GM12878 (cell line): ENCODE measurements at regions not wholly inside any gene's neighbourhood (a gene's known extent, or its start where the extent isn't known, plus 50 kb on each side); places are given as distances from the start of the nearest gene placed in this dataset.

Experiments used
- ATAC-seq: fragments of 200-7000 bp; cut with Tn5 transposase; 3 replicates; pipeline ENCODE4 v1.9.1; 2020; ENCODE audit warnings: mild to moderate bottlenecking, moderate library complexity
- BruUV-seq: library from RNA; stranded (reverse); fragments of 400-500 nt; replicated peaks from 2 replicates; lab custom pipeline; 2021; lab: Mats Ljungman, UMichigan
- CTCF ChIA-PET: fragments of 300-600 bp; sonication (Branson Sonifier 250); formaldehyde crosslinking; extraction: SDS; loops from one replicate; lab custom pipeline; 2021; ENCODE audit warnings: inconsistent platforms; lab: Yijun Ruan, JAX
- POLR2A ChIA-PET: fragments of 350-600 bp; formaldehyde crosslinking; extraction: SDS; loops from one replicate; lab custom pipeline; 2021; ENCODE audit warnings: inconsistent platforms; lab: Charles Lee
- RAD21 ChIA-PET: fragments of 300-600 bp; sonication (Branson Sonifier 250); formaldehyde crosslinking; loops from one replicate; lab custom pipeline; 2023; ENCODE audit warnings: antibody characterized with exemption; ENCODE audit not compliant: unreplicated experiment; lab: Charles Lee
- SMC1A ChIA-PET: fragments of 300-600 bp; sonication (Branson Sonifier 250); formaldehyde crosslinking; loops from one replicate; lab custom pipeline; 2023; ENCODE audit not compliant: unreplicated experiment, uncharacterized antibody; lab: Charles Lee
- DNase-seq: peaks from one replicate; pipeline ENCODE4 v3.0.0-alpha.2; 2011; ENCODE audit warnings: low read depth, low spot score
- FAIRE-seq: peaks from 3 replicates; lab custom pipeline; 2011; peaks lifted over from hg19 to GRCh38; lab: Jason Lieb, UNC
- H2AFZ ChIP-seq: 2 replicates; pipeline ENCODE4 v1.6.0; 2011; ENCODE audit warnings: low read depth, low read length, control low read depth; ENCODE audit not compliant: control insufficient read depth
- H3K27ac ChIP-seq: 2 replicates; pipeline ENCODE4 v1.5.1; 2011; ENCODE audit warnings: control low read depth; ENCODE audit not compliant: control insufficient read depth, insufficient read depth
- H3K27me3 ChIP-seq, 2 experiments: replicated peaks in 1 of 2; 2 replicates each; pipeline versions ENCODE4 v1.6.0 to v1.6.1; 2011; ENCODE audit warnings: low read length in 1 of 2; ENCODE audit not compliant: control insufficient read depth in 2 of 2, insufficient read depth in 2 of 2
- H3K36me3 ChIP-seq, 2 experiments: 2 replicates each; pipeline ENCODE4 v1.5.1; 2011; ENCODE audit warnings: low read length in 1 of 2; ENCODE audit not compliant: control insufficient read depth in 2 of 2, insufficient read depth in 2 of 2
- H3K4me1 ChIP-seq: 2 replicates; pipeline ENCODE4 v1.6.1; 2011; ENCODE audit warnings: mild to moderate bottlenecking, low read length, moderate library complexity, mixed read lengths; ENCODE audit not compliant: control insufficient read depth, insufficient read depth
- H3K4me2 ChIP-seq: 2 replicates; pipeline ENCODE4 v1.6.0; 2011; ENCODE audit warnings: control low read depth; ENCODE audit not compliant: control insufficient read depth, insufficient read depth
- H3K4me3 ChIP-seq: fragments of 200-600 bp; sonication (generic); 2 replicates; pipeline ENCODE4 v1.5.1; 2016
- H3K79me2 ChIP-seq: 2 replicates; pipeline ENCODE4 v1.6.0; 2011; ENCODE audit warnings: low read length; ENCODE audit not compliant: control insufficient read depth, insufficient read depth
- H3K9ac ChIP-seq: 2 replicates; pipeline ENCODE4 v1.8.0; 2011; ENCODE audit warnings: low read length, control low read depth, mixed read lengths; ENCODE audit not compliant: control insufficient read depth, insufficient read depth
- H3K9me3 ChIP-seq: replicated peaks from 3 replicates; pipeline ENCODE4 v1.5.1; 2011; ENCODE audit warnings: mild to moderate bottlenecking, low read length; ENCODE audit not compliant: control insufficient read depth, insufficient read depth
- H4K20me1 ChIP-seq: 2 replicates; pipeline ENCODE4 v1.6.0; 2011; ENCODE audit not compliant: control insufficient read depth, insufficient read depth
- BRCA1 ChIP-seq: IDR thresholded peaks from 2 replicates; pipeline ENCODE4 v1.6.1; 2011; ENCODE audit warnings: low read depth, low read length, improper control_type of control experiment
- DPF2 ChIP-seq: fragments of 450-650 bp; IDR thresholded peaks from 2 replicates; pipeline ENCODE4 v1.6.1; 2017; ENCODE audit warnings: mild to moderate bottlenecking
- ESRRA ChIP-seq: IDR thresholded peaks from 2 replicates; pipeline ENCODE4 v1.6.1; 2012; ENCODE audit warnings: mild to moderate bottlenecking, low read length, improper control_type of control experiment
- IKZF1 ChIP-seq: fragments of 450-650 bp; conservative IDR thresholded peaks from 2 replicates; pipeline ENCODE4 v1.6.1; 2017; ENCODE audit warnings: antibody characterized with exemption, mild to moderate bottlenecking
- MTA2 ChIP-seq: fragments of 450-650 bp; IDR thresholded peaks from 2 replicates; pipeline ENCODE4 v1.6.1; 2016; ENCODE audit warnings: low read depth, mild to moderate bottlenecking, moderate library complexity
- MYB ChIP-seq: fragments of 150-350 bp; IDR thresholded peaks from 2 replicates; pipeline ENCODE4 v1.6.1; 2014; ENCODE audit warnings: mild to moderate bottlenecking, low read depth, low read length, borderline replicate concordance
- NRF1 ChIP-seq: conservative IDR thresholded peaks from 2 replicates; pipeline ENCODE4 v1.6.1; 2011; ENCODE audit warnings: mild to moderate bottlenecking, low read depth, low read length, improper control_type of control experiment
- RFX5 ChIP-seq: IDR thresholded peaks from 2 replicates; pipeline ENCODE4 v1.6.1; 2011; ENCODE audit warnings: low read depth, low read length, improper control_type of control experiment
- SKIL ChIP-seq: fragments of 450-650 bp; IDR thresholded peaks from 2 replicates; pipeline ENCODE4 v1.6.1; 2017; ENCODE audit warnings: mild to moderate bottlenecking, low read depth, inconsistent platforms; ENCODE audit not compliant: poor library complexity, severe bottlenecking
- STAT1 ChIP-seq: fragments of 450-650 bp; conservative IDR thresholded peaks from 2 replicates; pipeline ENCODE4 v1.6.1; 2014; ENCODE audit warnings: antibody characterized with exemption, mild to moderate bottlenecking
- WGBS: methylation state at CpG from one replicate; pipeline ENCODE4 v1.1.6; 2016; ENCODE audit warnings: low lambda C conversion rate; ENCODE audit not compliant: insufficient replicate concordance, insufficient coverage; ENCODE audit errors: missing lambda C conversion rate; 5-methylcytosine and 5-hydroxymethylcytosine counted together
- in situ Hi-C: fragments of 300-500 bp; cut with MboI; formaldehyde crosslinking; loops from 9 replicates; pipeline ENCODE4 v1.14.3; 2018; ENCODE audit warnings: mixed read lengths
- intact Hi-C: fragments of 100-400 bp; cut with micrococcal nuclease; formaldehyde crosslinking; loops from one replicate; pipeline ENCODE4 v1.14.2; 2022; ENCODE audit not compliant: unreplicated experiment
- TF ChIP-seq, protein P1 (sequence below): fragments of 450-650 bp; IDR thresholded peaks from 2 replicates; pipeline ENCODE4 v1.6.1; 2017; ENCODE audit warnings: mild to moderate bottlenecking, moderate library complexity
- TF ChIP-seq, protein P2 (sequence below): fragments of 450-650 bp; IDR thresholded peaks from 2 replicates; pipeline ENCODE4 v1.6.1; 2017; ENCODE audit warnings: mild to moderate bottlenecking, moderate library complexity

DNA sequence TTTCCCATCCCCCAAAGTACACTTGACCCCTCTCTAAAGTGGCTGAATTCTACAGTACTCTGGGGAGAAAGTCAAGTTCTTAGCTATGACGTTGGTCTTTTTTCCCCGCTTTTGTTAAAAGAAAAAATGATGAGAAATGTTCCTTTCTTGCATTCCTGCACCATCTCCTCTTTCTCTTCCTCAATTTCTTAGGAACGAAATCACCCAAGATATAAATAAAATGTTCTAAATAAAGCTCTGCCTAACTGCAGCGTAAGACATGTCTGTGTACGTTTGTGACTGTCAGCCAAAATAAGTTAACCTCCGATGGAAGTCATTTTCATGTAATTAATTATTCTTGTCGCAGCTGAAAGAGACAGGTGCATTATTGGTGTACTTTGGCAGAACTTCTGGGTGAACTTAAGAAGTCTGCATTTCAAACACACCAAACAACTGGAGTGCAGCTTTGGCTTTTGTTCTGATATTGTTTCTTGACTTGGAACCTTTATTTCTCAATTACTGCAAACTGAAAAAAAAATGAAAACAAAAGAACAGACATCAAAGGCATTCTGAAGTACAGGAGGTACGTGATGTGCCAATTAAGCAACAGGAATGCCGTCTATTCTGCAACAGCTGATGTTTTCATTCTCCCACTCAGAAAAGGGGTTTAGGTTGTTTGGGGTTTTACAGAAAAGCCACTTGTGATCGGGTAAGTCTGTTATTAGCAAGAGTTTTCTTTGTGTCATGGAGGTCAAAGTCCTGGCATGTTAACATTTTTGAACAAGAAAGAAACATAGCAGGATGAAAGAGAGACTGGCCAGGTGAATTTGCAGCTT lies 82.4 kb upstream of the SDK1 start (continued):
- TF ChIP-seq SKIL (no peak), MYB (no peak), BRCA1 (no peak), IKZF1 (no peak), NRF1 (no peak), RFX5 (no peak), ESRRA (no peak), MTA2 (no peak)

- Histone ChIP-seq H4K20me1 (no peaks in the 10 kb centered on the region), H3K27ac (no peak overlapping the region), H3K4me3 (no peak overlapping the region), H3K9me3 (no peaks in the 10 kb centered on the region), H3K9ac (no peak overlapping the region), H3K36me3 (no peaks in the 10 kb centered on the region), H2AFZ (no peak overlapping the region), H3K79me2 (no peaks in the 10 kb centered on the region), H3K4me2 (no peak overlapping the region), H3K27me3 (no peaks in the 10 kb centered on the region), H3K4me1 (no peaks in the 10 kb centered on the region)
- in situ Hi-C loops (no loop called here), intact Hi-C loops (no loop called here)
- ATAC-seq (no peak), DNase-seq (no peak), FAIRE-seq (no peak)
- WGBS = 28% methylated on average over 7 of the region's 7 CpGs
- SMC1A ChIA-PET = interaction anchor here (0.6 kb wide), 1 partner anchor 411 kb away, joined by 3 read pairs; no protein-coding TSS in a partner anchor
- CTCF ChIA-PET = no interaction called here
- POLR2A ChIA-PET = no interaction called here
- RAD21 ChIA-PET = no interaction called here
- BruUV-seq = no TSS peak
- TF ChIP-seq, protein P1, sequence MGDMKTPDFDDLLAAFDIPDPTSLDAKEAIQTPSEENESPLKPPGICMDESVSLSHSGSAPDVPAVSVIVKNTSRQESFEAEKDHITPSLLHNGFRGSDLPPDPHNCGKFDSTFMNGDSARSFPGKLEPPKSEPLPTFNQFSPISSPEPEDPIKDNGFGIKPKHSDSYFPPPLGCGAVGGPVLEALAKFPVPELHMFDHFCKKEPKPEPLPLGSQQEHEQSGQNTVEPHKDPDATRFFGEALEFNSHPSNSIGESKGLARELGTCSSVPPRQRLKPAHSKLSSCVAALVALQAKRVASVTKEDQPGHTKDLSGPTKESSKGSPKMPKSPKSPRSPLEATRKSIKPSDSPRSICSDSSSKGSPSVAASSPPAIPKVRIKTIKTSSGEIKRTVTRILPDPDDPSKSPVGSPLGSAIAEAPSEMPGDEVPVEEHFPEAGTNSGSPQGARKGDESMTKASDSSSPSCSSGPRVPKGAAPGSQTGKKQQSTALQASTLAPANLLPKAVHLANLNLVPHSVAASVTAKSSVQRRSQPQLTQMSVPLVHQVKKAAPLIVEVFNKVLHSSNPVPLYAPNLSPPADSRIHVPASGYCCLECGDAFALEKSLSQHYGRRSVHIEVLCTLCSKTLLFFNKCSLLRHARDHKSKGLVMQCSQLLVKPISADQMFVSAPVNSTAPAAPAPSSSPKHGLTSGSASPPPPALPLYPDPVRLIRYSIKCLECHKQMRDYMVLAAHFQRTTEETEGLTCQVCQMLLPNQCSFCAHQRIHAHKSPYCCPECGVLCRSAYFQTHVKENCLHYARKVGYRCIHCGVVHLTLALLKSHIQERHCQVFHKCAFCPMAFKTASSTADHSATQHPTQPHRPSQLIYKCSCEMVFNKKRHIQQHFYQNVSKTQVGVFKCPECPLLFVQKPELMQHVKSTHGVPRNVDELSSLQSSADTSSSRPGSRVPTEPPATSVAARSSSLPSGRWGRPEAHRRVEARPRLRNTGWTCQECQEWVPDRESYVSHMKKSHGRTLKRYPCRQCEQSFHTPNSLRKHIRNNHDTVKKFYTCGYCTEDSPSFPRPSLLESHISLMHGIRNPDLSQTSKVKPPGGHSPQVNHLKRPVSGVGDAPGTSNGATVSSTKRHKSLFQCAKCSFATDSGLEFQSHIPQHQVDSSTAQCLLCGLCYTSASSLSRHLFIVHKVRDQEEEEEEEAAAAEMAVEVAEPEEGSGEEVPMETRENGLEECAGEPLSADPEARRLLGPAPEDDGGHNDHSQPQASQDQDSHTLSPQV = no peak
- TF ChIP-seq STAT1 (no peak), DPF2 (no peak)
- TF ChIP-seq, protein P2, sequence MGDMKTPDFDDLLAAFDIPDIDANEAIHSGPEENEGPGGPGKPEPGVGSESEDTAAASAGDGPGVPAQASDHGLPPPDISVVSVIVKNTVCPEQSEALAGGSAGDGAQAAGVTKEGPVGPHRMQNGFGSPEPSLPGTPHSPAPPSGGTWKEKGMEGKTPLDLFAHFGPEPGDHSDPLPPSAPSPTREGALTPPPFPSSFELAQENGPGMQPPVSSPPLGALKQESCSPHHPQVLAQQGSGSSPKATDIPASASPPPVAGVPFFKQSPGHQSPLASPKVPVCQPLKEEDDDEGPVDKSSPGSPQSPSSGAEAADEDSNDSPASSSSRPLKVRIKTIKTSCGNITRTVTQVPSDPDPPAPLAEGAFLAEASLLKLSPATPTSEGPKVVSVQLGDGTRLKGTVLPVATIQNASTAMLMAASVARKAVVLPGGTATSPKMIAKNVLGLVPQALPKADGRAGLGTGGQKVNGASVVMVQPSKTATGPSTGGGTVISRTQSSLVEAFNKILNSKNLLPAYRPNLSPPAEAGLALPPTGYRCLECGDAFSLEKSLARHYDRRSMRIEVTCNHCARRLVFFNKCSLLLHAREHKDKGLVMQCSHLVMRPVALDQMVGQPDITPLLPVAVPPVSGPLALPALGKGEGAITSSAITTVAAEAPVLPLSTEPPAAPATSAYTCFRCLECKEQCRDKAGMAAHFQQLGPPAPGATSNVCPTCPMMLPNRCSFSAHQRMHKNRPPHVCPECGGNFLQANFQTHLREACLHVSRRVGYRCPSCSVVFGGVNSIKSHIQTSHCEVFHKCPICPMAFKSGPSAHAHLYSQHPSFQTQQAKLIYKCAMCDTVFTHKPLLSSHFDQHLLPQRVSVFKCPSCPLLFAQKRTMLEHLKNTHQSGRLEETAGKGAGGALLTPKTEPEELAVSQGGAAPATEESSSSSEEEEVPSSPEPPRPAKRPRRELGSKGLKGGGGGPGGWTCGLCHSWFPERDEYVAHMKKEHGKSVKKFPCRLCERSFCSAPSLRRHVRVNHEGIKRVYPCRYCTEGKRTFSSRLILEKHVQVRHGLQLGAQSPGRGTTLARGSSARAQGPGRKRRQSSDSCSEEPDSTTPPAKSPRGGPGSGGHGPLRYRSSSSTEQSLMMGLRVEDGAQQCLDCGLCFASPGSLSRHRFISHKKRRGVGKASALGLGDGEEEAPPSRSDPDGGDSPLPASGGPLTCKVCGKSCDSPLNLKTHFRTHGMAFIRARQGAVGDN = no peak
These were observed 71.1 kb upstream of the SDK1 start for GRCh38 chr7:3229904-3230470.
